GM06990 (cell line): ENCODE measurements at regions not wholly inside any gene's neighbourhood (a gene's known extent, or its start where the extent isn't known, plus 50 kb on each side); places are given as distances from the start of the nearest gene placed in this dataset.

Experiments
- DNase-seq: peaks from one replicate; pipeline ENCODE4 v3.0.0-alpha.2; 2011; ENCODE audit not compliant: insufficient read length; ENCODE audit errors: extremely low read depth
- H3K27me3 ChIP-seq: replicated peaks from 2 replicates; pipeline ENCODE4 v1.6.0; 2011; ENCODE audit warnings: low read length; ENCODE audit not compliant: control insufficient read depth, insufficient read depth
- H3K36me3 ChIP-seq: 2 replicates; pipeline ENCODE4 v1.5.1; 2011; ENCODE audit warnings: low read length; ENCODE audit not compliant: control insufficient read depth, insufficient read depth
- H3K4me3 ChIP-seq: replicated peaks from 2 replicates; pipeline ENCODE4 v1.5.1; 2011; ENCODE audit warnings: low read depth, mild to moderate bottlenecking, control low read depth, low read length
- CTCF ChIP-seq: IDR thresholded peaks from 2 replicates; pipeline ENCODE4 v1.5.1; 2011; ENCODE audit warnings: low read length, control low read depth, mild to moderate bottlenecking, inconsistent platforms; ENCODE audit not compliant: insufficient read depth, poor library complexity, severe bottlenecking

DNA sequence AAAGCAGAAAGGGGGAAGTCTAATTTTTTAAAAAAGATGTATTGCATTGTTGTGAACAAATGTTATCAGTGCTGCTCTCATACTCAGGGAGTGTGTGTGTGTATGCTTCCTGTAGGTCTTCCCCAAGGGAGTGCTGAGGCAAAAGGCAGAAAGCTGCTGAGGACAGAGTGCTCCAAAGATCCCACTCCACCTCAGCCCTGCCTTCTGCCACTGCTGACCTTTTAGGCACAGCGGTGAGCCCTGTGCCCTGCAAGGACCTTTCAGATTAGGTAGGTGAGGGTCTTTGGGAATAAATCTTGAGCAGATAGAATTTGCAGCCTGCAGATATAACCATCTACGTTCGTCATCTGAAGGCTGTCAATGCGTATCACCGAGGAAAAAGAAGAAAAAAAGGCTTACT, 756.4 kb upstream of the MMS22L start:
- H3K4me3 ChIP-seq: no peak overlapping the region
- no peaks in the 10 kb centered on the region for H3K36me3 ChIP-seq
- H3K27me3 ChIP-seq: no peaks in the 10 kb centered on the region
- TF ChIP-seq CTCF: no peak
- DNase-seq: no peak

DNA sequence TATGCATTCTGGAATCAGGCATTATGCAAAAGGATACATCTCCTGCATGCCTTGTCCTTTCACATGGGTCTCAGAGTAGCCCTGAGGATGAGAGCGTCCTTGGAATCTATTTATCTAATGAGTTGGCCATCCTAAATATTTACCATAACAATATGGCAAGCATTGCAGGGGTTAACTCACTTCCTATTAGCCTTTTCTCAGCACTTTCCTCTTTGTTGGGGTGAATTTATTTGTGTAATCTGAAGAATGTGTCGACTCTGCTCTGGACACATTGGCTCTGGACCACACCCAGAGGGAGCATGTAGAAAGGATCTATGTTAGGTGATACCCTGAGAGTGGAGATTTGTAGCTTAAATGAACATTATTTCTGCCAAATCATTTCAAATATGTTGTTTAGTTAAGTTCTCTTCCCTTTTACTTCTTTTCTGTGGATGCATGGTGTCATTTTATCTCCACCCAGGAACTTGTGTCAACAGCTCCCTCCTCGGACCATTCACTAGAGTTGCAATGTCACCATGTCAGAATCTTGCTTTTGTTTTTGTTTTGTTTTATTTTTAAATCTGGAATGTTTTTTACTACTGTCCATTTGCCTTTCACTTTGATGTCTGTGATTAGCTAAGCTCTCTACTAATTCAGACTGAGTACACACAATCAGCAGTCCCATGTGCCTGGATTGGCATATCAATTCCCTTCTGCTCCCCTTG, 757.0 kb upstream of the MMS22L start:
- H3K27me3 ChIP-seq: no peaks in the 10 kb centered on the region
- no peaks in the 10 kb centered on the region for H3K36me3 ChIP-seq
- TF ChIP-seq CTCF: peak; percentile 18
- no peak overlapping the region for H3K4me3 ChIP-seq
- no peak for DNase-seq

DNA sequence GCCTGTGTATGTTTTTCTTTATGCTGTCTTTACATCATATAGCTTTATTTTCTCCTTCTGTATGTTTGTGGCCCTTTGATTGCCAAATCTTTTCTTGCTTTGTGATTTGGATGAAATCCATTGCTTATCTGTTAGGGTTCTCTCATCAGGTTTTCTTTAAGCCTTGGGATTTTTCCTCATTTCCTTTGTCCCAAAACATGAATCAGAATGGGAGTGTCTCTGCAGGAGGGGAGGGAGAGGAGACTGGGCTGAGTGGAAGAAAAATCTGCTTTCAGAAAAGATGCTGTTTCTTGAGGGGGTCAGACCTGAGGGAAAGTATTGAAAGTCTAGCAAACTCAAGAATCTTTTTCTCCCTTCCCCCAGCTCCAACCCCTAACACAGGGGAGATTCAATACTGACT, 758.0 kb upstream of the MMS22L start:
- DNase-seq: no peak
- no peaks in the 10 kb centered on the region for H3K27me3 ChIP-seq
- no peak for TF ChIP-seq CTCF
- no peaks in the 10 kb centered on the region for H3K36me3 ChIP-seq
- no peak overlapping the region for H3K4me3 ChIP-seq

DNA sequence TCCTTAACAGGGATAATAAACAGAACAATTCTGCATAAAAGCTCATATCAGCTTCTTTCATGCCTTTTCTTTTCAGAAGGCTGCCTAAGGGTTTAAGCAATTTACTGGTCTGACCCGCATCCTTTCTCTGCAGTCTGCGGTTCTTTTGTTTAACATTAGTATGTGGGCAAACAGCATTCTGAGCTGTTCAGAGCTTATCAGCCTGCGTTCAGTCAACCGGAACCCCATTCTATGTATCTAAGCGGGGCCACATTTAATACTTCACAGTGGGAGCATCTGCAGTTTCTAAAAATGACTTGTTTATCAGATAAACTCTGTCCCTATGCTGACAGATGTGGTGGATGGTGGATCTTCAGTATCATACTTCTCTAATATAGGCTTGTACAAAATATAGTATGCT, 758.9 kb upstream of the MMS22L start:
- H3K27me3 ChIP-seq: no peaks in the 10 kb centered on the region
- no peaks in the 10 kb centered on the region for H3K36me3 ChIP-seq
- H3K4me3 ChIP-seq: no peak overlapping the region
- TF ChIP-seq CTCF: no peak
- no peak for DNase-seq

- no peak for DNase-seq
- no peak overlapping the region for H3K4me3 ChIP-seq
- TF ChIP-seq CTCF: no peak
- no peaks in the 10 kb centered on the region for H3K27me3 ChIP-seq
- H3K36me3 ChIP-seq: no peaks in the 10 kb centered on the region
Measured at GRCh38 chr6:98044151-98044561, 761.1 kb upstream of the MMS22L start.

DNA sequence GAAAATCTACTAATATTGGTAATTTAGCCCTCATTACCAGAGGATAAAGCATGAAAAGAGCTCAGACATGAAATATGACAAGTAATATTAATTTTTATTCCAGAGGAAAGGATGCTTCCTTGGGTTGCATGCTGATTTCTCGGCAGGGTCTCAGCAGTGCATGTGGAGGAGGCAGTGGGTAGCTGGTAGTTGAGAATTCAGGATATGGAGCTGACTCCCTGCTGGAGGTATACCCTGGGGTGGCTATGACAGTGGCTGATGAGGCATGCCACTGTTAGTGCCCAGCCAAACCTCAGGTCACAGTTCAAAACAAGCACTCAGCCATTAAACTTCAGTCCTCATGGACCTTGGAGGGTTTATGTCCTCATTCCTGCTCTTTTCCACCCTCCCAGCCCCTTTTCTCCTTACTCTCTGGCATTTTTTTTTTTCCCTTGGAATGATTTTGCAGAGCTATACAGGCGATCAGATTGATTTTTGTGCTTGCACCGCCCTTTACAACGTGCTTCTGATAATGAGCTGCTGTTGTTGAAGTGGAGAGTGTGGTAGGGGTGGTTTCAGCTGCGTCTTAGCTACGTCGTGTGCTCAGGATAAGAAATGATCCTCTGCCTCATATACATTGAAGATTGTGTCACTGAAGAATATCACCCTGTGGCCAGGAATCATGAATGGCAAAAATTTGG, 761.9 kb upstream of the MMS22L start:
- no peaks in the 10 kb centered on the region for H3K36me3 ChIP-seq
- no peak for TF ChIP-seq CTCF
- H3K27me3 ChIP-seq: no peaks in the 10 kb centered on the region

More for the DNA sequence above, 761.9 kb upstream of the MMS22L start:
- DNase-seq: no peak
- no peak overlapping the region for H3K4me3 ChIP-seq
